ENCODE measurements at regions not wholly inside any gene's neighbourhood (a gene's known extent, or its start where the extent isn't known, plus 50 kb on each side); places are given as distances from the start of the nearest gene placed in this dataset.

GRCh38 chr6:170145272-170145592 is 145.6 kb downstream of the DLL1 start:
- Histone ChIP-seq H4K20me1 (ENCODE audit: insufficient read depth, low read length) (no peaks in the 10 kb centered on the region), H3K4me2 (replicated peaks; ENCODE audit: extremely low read depth, low read length, poor library complexity, severe bottlenecking) (no peak overlapping the region), H3K4me1 (ENCODE audit: control insufficient read depth in 1 of 2, insufficient read depth in 2 of 2, low read length in 2 of 2) (peaks cover 0 to 4% of the 10 kb centered on the region in 2 donors), H3K9me3 (replicated peaks in 1 of 2; ENCODE audit: control insufficient read depth in 1 of 2, insufficient read depth in 1 of 2, low read length in 2 of 2) (peaks cover 22 to 24% of the 10 kb centered on the region in 2 donors), H3K4me3 (replicated peaks in 1 of 3; ENCODE audit: low read depth in 2 of 3, low read length in 3 of 3) (no peak overlapping the region), H3K27me3 (ENCODE audit: control insufficient read depth in 2 of 2, insufficient read depth in 2 of 2, low read length in 2 of 2) (peaks cover 0 to 19% of the 10 kb centered on the region in 2 donors), H3K27ac (ENCODE audit: low read depth in 1 of 2, low read length in 2 of 2) (no peak overlapping the region), H3K79me2 (ENCODE audit: insufficient read depth, low read length) (no peaks in the 10 kb centered on the region), H2AFZ (ENCODE audit: insufficient read depth, low read depth, low read length, poor library complexity, severe bottlenecking) (no peak overlapping the region), H3K36me3 (replicated peaks in 1 of 2; ENCODE audit: control insufficient read depth in 1 of 2, insufficient read depth in 2 of 2, low read length in 2 of 2) (no peaks in the 10 kb centered on the region), H3K9ac (ENCODE audit: insufficient read depth, low read length, poor library complexity, severe bottlenecking) (no peak overlapping the region)
- H3K27ac Mint-ChIP-seq: no peak overlapping the region
- peaks cover 0 to 3% of the 10 kb centered on the region in 2 donors for H3K36me3 Mint-ChIP-seq
- H3K4me3 Mint-ChIP-seq: no peak overlapping the region
- no CpG with 5 or more reads among the region's 3 CpGs for WGBS (ENCODE audit: insufficient coverage)
- intact Hi-C loops (cut with micrococcal nuclease): no loop called here
- peaks cover 19% of the 10 kb centered on the region for H3K4me1 Mint-ChIP-seq
- peaks cover 24 to 36% (median 31%) of the 10 kb centered on the region in 3 donors for H3K27me3 Mint-ChIP-seq (ENCODE audit: low read depth in 3 of 3)
- H3K9me3 Mint-ChIP-seq: peaks cover 12 to 34% (median 23%) of the 10 kb centered on the region in 7 donors
- TF ChIP-seq, protein P1, sequence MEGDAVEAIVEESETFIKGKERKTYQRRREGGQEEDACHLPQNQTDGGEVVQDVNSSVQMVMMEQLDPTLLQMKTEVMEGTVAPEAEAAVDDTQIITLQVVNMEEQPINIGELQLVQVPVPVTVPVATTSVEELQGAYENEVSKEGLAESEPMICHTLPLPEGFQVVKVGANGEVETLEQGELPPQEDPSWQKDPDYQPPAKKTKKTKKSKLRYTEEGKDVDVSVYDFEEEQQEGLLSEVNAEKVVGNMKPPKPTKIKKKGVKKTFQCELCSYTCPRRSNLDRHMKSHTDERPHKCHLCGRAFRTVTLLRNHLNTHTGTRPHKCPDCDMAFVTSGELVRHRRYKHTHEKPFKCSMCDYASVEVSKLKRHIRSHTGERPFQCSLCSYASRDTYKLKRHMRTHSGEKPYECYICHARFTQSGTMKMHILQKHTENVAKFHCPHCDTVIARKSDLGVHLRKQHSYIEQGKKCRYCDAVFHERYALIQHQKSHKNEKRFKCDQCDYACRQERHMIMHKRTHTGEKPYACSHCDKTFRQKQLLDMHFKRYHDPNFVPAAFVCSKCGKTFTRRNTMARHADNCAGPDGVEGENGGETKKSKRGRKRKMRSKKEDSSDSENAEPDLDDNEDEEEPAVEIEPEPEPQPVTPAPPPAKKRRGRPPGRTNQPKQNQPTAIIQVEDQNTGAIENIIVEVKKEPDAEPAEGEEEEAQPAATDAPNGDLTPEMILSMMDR (IDR thresholded peaks at IDR 0.05): no peak
- no peak for DNase-seq

DNA sequence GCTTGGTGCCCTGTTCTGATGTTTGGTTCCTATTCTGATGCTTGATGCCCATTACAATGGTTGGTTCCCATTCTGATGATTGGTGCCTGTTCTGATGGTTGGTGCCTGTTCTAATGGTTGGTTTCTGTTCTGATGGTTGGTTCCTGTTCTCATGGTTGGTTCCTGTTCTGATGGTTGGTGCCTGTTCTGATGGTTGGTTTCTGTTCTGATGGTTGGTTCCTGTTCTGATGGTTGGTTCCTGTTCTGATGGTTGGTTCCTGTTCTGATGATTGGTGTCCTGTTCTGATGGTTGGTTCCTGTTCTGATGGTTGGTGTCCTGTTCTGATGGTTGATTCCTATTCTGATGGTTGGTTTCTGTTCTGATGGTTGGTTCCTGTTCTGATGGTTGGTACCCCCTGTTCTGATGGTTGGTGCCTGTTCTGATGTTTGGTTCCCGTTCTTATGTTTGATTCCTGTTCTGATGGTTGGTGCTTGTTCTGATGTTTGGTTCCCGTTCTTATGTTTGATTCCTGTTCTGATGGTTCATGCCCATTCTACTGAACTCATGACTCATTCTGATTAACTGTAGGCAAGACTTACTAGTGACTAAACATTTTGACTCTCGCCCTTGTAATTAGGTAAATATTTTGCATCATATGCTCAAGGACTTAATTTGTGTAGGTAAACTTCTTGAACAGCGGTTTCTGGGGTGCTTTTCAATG is 146.2 kb downstream of the DLL1 start:
- H3K27me3 ChIP-seq (ENCODE audit: control insufficient read depth in 2 of 2, insufficient read depth in 2 of 2, low read length in 2 of 2): peaks cover 0 to 19% of the 10 kb centered on the region in 2 donors
- H3K27ac ChIP-seq (ENCODE audit: low read depth in 1 of 2, low read length in 2 of 2): peak overlapping the region in 1 of 2 donors; percentile 42
- H3K9ac ChIP-seq (ENCODE audit: insufficient read depth, low read length, poor library complexity, severe bottlenecking): no peak overlapping the region
- intact Hi-C loops (cut with micrococcal nuclease): no loop called here
- peak overlapping the region; percentile 34 to 88 (median 73) for H3K27ac Mint-ChIP-seq
- H3K4me1 ChIP-seq (ENCODE audit: control insufficient read depth in 1 of 2, insufficient read depth in 2 of 2, low read length in 2 of 2): peaks cover 0 to 4% of the 10 kb centered on the region in 2 donors
- no peaks in the 10 kb centered on the region for H3K79me2 ChIP-seq (ENCODE audit: insufficient read depth, low read length)
- DNase-seq: peak; percentile 23 to 63 (median 38)
- peak overlapping the region in 1 of 2 donors; percentile 54 for H3K4me3 Mint-ChIP-seq
- peaks cover 23 to 32% (median 29%) of the 10 kb centered on the region in 3 donors for H3K27me3 Mint-ChIP-seq (ENCODE audit: low read depth in 3 of 3)
- H4K20me1 ChIP-seq (ENCODE audit: insufficient read depth, low read length): no peaks in the 10 kb centered on the region
- H3K36me3 ChIP-seq (replicated peaks in 1 of 2; ENCODE audit: control insufficient read depth in 1 of 2, insufficient read depth in 2 of 2, low read length in 2 of 2): no peaks in the 10 kb centered on the region
- H3K9me3 ChIP-seq (replicated peaks in 1 of 2; ENCODE audit: control insufficient read depth in 1 of 2, insufficient read depth in 1 of 2, low read length in 2 of 2): peaks cover 22 to 25% of the 10 kb centered on the region in 2 donors
- 0% methylated on average over 1 of the region's 4 CpGs for WGBS (ENCODE audit: insufficient coverage)
- H3K4me1 Mint-ChIP-seq: peaks cover 19% of the 10 kb centered on the region
- H3K4me3 ChIP-seq (replicated peaks in 1 of 3; ENCODE audit: low read depth in 2 of 3, low read length in 3 of 3): no peak overlapping the region
- H3K4me2 ChIP-seq (replicated peaks; ENCODE audit: extremely low read depth, low read length, poor library complexity, severe bottlenecking): no peak overlapping the region
- H3K9me3 Mint-ChIP-seq: peaks cover 12 to 36% (median 23%) of the 10 kb centered on the region in 7 donors
- no peak overlapping the region for H2AFZ ChIP-seq (ENCODE audit: insufficient read depth, low read depth, low read length, poor library complexity, severe bottlenecking)
- peaks cover 0 to 3% of the 10 kb centered on the region in 2 donors for H3K36me3 Mint-ChIP-seq
- TF ChIP-seq, protein P1 (IDR thresholded peaks at IDR 0.05): no peak

All from CD14-positive monocyte (primary cell).